HL-60 (cell line): ENCODE measurements at regions not wholly inside any gene's neighbourhood (a gene's known extent, or its start where the extent isn't known, plus 50 kb on each side); places are given as distances from the start of the nearest gene placed in this dataset.

Experiments used
- CTCF ChIP-seq: IDR thresholded peaks from one replicate; pipeline ENCODE4 v1.5.1; 2011; ENCODE audit warnings: low read length, control low read depth, inconsistent platforms; ENCODE audit not compliant: insufficient read depth
- GABPA ChIP-seq: IDR thresholded peaks from 2 replicates; pipeline ENCODE4 v1.6.1; 2012; ENCODE audit warnings: low read depth
- REST ChIP-seq: IDR thresholded peaks from 2 replicates; pipeline ENCODE4 v1.6.1; 2012; ENCODE audit warnings: low read depth; ENCODE audit not compliant: insufficient replicate concordance
- SPI1 ChIP-seq: IDR thresholded peaks from 2 replicates; pipeline ENCODE4 v1.6.1; 2012; ENCODE audit warnings: low read depth, mild to moderate bottlenecking, borderline replicate concordance

GRCh38 chr9:79087133-79087532 lies 484.6 kb upstream of the TLE4 start:
- TF ChIP-seq REST (no peak), CTCF (no peak), SPI1 (no peak), GABPA (no peak)
